DND-41 (cell line): ENCODE measurements at regions not wholly inside any gene's neighbourhood (a gene's known extent, or its start where the extent isn't known, plus 50 kb on each side); places are given as distances from the start of the nearest gene placed in this dataset.

Experiments
- ATAC-seq: fragments of 200-7000 bp; cut with Tn5 transposase; 3 replicates; pipeline ENCODE4 v1.9.1; 2021; ENCODE audit warnings: low read depth; ENCODE audit not compliant: insufficient read depth
- DNase-seq: peaks from one replicate; pipeline ENCODE4 v3.0.0-alpha.2; 2020
- H2AFZ ChIP-seq: 2 replicates; pipeline ENCODE4 v1.6.0; 2012; ENCODE audit warnings: low read depth, low read length
- H3K27ac ChIP-seq: 2 replicates; pipeline ENCODE4 v1.5.1; 2012; ENCODE audit warnings: low read length, inconsistent platforms
- H3K27me3 ChIP-seq: fragments of 200-600 bp; sonication (generic); 2 replicates; pipeline ENCODE4 v1.6.0; 2012; ENCODE audit warnings: low read length, mild to moderate bottlenecking, inconsistent platforms; ENCODE audit not compliant: insufficient read depth, poor library complexity
- H3K36me3 ChIP-seq: 2 replicates; pipeline ENCODE4 v1.5.1; 2012; ENCODE audit warnings: low read length, inconsistent platforms; ENCODE audit not compliant: insufficient read depth
- H3K4me1 ChIP-seq: 2 replicates; pipeline ENCODE4 v1.5.1; 2012; ENCODE audit warnings: mild to moderate bottlenecking, low read length; ENCODE audit not compliant: insufficient read depth
- H3K4me2 ChIP-seq: 2 replicates; pipeline ENCODE4 v1.6.0; 2012; ENCODE audit warnings: mild to moderate bottlenecking, moderate library complexity, low read length, inconsistent platforms; ENCODE audit not compliant: insufficient read depth
- H3K4me3 ChIP-seq, 2 experiments: fragments of 200-600 bp in 1 of 2; shearing (Covaris generic) in 1 of 2; 2 replicates each; pipeline ENCODE4 v1.5.1; 2012 to 2016; ENCODE audit warnings: inconsistent platforms in 2 of 2, low read length in 2 of 2, mild to moderate bottlenecking in 2 of 2, low read depth in 1 of 2, moderate library complexity in 1 of 2
- H3K79me2 ChIP-seq: 2 replicates; pipeline ENCODE4 v1.6.0; 2012; ENCODE audit warnings: low read length, inconsistent platforms; ENCODE audit not compliant: insufficient read depth
- H3K9ac ChIP-seq: 2 replicates; pipeline ENCODE4 v1.6.0; 2012; ENCODE audit warnings: low read depth, mild to moderate bottlenecking, inconsistent platforms, low read length, moderate library complexity
- H3K9me3 ChIP-seq: 2 replicates; pipeline ENCODE4 v1.5.1; 2012; ENCODE audit warnings: low read length, moderate library complexity, mild to moderate bottlenecking, inconsistent platforms; ENCODE audit not compliant: insufficient read depth, severe bottlenecking
- H4K20me1 ChIP-seq: 2 replicates; pipeline ENCODE4 v1.6.0; 2012; ENCODE audit warnings: low read length; ENCODE audit not compliant: insufficient read depth
- EZH2 ChIP-seq: IDR thresholded peaks from 3 replicates; pipeline ENCODE4 v1.6.1; 2012; ENCODE audit warnings: borderline replicate concordance, low read depth, mild to moderate bottlenecking, moderate library complexity, low read length, inconsistent platforms; ENCODE audit not compliant: severe bottlenecking
- TF ChIP-seq, protein P1 (sequence below): IDR thresholded peaks from 2 replicates; pipeline ENCODE4 v1.5.1; 2012; ENCODE audit warnings: borderline replicate concordance, low read length, moderate library complexity, mild to moderate bottlenecking; ENCODE audit not compliant: poor library complexity, severe bottlenecking; ENCODE audit errors: extremely low read depth

DNA sequence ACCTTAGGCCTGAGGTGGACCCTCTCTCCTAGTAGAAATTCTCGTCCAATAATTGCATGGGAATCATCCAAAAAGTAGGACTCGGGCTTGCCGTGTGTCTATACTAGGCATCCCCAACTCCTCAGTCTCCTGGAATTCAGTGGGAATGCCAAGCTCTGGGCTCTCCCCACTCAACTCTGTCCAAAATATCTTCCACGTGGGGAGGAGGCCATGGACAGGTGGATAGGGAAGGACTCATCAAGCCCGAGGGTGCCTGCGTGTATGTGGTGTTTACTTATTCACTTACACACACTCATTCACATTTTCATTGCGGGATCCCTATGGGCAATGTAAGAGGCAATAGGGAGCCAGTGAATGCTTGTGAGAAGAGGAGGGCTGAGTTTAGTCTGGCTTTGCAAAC is 383.3 kb downstream of the MN1 start:
- Histone ChIP-seq H3K27ac (no peak overlapping the region), H3K9ac (no peak overlapping the region), H3K4me3 (no peak overlapping the region), H3K4me1 (no peaks in the 10 kb centered on the region), H3K27me3 (no peaks in the 10 kb centered on the region), H3K9me3 (no peaks in the 10 kb centered on the region), H3K79me2 (no peaks in the 10 kb centered on the region), H4K20me1 (no peaks in the 10 kb centered on the region), H3K4me2 (no peak overlapping the region), H3K36me3 (no peaks in the 10 kb centered on the region), H2AFZ (no peak overlapping the region)
- TF ChIP-seq, protein P1, sequence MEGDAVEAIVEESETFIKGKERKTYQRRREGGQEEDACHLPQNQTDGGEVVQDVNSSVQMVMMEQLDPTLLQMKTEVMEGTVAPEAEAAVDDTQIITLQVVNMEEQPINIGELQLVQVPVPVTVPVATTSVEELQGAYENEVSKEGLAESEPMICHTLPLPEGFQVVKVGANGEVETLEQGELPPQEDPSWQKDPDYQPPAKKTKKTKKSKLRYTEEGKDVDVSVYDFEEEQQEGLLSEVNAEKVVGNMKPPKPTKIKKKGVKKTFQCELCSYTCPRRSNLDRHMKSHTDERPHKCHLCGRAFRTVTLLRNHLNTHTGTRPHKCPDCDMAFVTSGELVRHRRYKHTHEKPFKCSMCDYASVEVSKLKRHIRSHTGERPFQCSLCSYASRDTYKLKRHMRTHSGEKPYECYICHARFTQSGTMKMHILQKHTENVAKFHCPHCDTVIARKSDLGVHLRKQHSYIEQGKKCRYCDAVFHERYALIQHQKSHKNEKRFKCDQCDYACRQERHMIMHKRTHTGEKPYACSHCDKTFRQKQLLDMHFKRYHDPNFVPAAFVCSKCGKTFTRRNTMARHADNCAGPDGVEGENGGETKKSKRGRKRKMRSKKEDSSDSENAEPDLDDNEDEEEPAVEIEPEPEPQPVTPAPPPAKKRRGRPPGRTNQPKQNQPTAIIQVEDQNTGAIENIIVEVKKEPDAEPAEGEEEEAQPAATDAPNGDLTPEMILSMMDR: no peak
- no peak for TF ChIP-seq EZH2
- no peak for ATAC-seq
- no peak for DNase-seq

DNA sequence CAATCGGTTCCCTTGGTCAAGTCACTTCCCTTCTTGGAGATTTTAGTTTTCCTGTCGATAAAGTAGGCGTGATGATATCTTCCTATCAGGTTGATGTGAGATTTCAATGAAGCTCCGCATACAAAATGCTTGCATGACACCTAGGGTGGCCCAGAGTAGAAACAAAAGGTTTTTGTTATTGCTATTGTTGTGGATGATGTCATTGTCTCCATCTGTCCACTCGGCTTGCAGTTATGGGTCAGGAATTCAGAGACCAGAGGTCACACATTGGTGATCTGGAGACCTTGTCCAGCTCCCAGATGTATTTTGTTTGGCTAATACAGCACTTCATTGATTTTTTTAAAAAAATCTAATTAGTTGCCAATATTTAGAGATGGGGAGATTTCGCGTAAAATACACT is 382.1 kb downstream of the MN1 start:
- no peak for ATAC-seq
- no peaks in the 10 kb centered on the region for H4K20me1 ChIP-seq
- no peak for TF ChIP-seq EZH2
- TF ChIP-seq, protein P1: no peak

DNA sequence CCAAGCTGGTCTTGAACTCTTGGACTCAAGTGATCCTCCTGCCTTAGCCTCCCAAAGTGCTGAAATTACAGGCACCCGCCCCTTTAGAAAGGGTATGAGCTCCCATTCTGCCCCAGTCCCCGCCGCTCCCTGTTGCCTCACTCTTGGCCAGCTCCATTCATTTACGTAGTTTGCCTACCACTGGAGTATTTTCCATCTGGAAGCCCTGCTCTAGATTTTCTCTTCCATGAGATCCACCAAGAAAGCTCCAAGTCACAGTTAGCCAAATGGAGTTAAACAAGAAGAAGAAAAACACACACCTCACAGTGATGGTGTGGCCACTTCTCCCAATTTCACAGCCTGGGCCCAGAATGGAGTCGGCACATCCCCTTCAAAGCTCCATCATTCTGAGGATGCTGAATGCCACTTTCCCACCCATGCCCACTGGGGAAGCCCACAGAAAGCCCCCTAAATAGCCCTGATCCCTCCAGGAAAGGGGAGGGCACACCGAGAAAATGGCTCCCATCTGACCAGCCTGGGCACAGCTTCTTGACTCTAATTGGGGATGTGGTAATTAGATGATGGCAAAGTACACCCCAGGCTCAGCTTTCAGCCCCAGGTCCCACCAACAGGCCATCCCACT is 381.2 kb downstream of the MN1 start:
- H3K4me2 ChIP-seq: no peak overlapping the region

More for the DNA sequence above, 382.1 kb downstream of the MN1 start:
- no peak overlapping the region for H3K27ac ChIP-seq
- H3K79me2 ChIP-seq: no peaks in the 10 kb centered on the region
- no peaks in the 10 kb centered on the region for H3K27me3 ChIP-seq
- H2AFZ ChIP-seq: no peak overlapping the region
- H3K4me2 ChIP-seq: no peak overlapping the region
- DNase-seq: no peak
- H3K4me1 ChIP-seq: no peaks in the 10 kb centered on the region
- H3K36me3 ChIP-seq: no peaks in the 10 kb centered on the region
- no peak overlapping the region for H3K9ac ChIP-seq
- no peaks in the 10 kb centered on the region for H3K9me3 ChIP-seq
- no peak overlapping the region for H3K4me3 ChIP-seq

More for the DNA sequence above, 381.2 kb downstream of the MN1 start:
- no peaks in the 10 kb centered on the region for H3K79me2 ChIP-seq
- H3K4me3 ChIP-seq: no peak overlapping the region
- no peak overlapping the region for H2AFZ ChIP-seq
- no peak overlapping the region for H3K9ac ChIP-seq
- H3K4me1 ChIP-seq: no peaks in the 10 kb centered on the region
- DNase-seq: no peak
- TF ChIP-seq, protein P1: no peak
- TF ChIP-seq EZH2: no peak
- H3K27me3 ChIP-seq: no peaks in the 10 kb centered on the region
- H3K9me3 ChIP-seq: no peaks in the 10 kb centered on the region
- H3K36me3 ChIP-seq: no peaks in the 10 kb centered on the region
- no peak overlapping the region for H3K27ac ChIP-seq
- no peaks in the 10 kb centered on the region for H4K20me1 ChIP-seq
- no peak for ATAC-seq
